NCI-H1092 treated with DMSO at 0.1 percent for 48 hours (cell line): ENCODE measurements at regions not wholly inside any gene's neighbourhood (a gene's known extent, or its start where the extent isn't known, plus 50 kb on each side); places are given as distances from the start of the nearest gene placed in this dataset.

Experiments used
- DNase-seq: peaks from one replicate; lab custom pipeline; 2025; lab: John Stamatoyannopoulos, UW

- DNase-seq, result no peak
These were observed 168.2 kb downstream of the MFSD1 start for GRCh38 chr3:158970006-158970405.

- DNase-seq, result no peak
These were observed 173.1 kb downstream of the MFSD1 start for GRCh38 chr3:158974904-158975303.

GRCh38 chr3:158976966-158977365, 175.1 kb downstream of the MFSD1 start:
- DNase-seq, result no peak

GRCh38 chr3:158977497-158977896, 175.6 kb downstream of the MFSD1 start:
- no peak for DNase-seq

GRCh38 chr3:158983216-158984099, 181.6 kb downstream of the MFSD1 start:
- DNase-seq, result no peak

- no peak for DNase-seq
These were observed 189.4 kb downstream of the MFSD1 start for GRCh38 chr3:158991146-158991705.

- DNase-seq, result no peak
These were observed 190.6 kb downstream of the MFSD1 start for GRCh38 chr3:158992463-158992862.

GRCh38 chr3:158994386-158994785, 192.5 kb downstream of the MFSD1 start:
- DNase-seq, result no peak

- no peak for DNase-seq
These were observed 199.9 kb downstream of the MFSD1 start for GRCh38 chr3:159001711-159002110.

- no peak for DNase-seq
These were observed 203.3 kb downstream of the MFSD1 start for GRCh38 chr3:159005137-159005536.

GRCh38 chr3:159007331-159007730, 205.5 kb downstream of the MFSD1 start:
- no peak for DNase-seq

GRCh38 chr3:159008401-159008800, 206.5 kb downstream of the MFSD1 start:
- no peak for DNase-seq

- no peak for DNase-seq
These were observed 216.5 kb downstream of the MFSD1 start for GRCh38 chr3:159018341-159018740.

GRCh38 chr3:159025733-159026132, 223.9 kb downstream of the MFSD1 start:
- DNase-seq, result no peak

GRCh38 chr3:159026510-159026909, 224.7 kb downstream of the MFSD1 start:
- DNase-seq, result no peak

- DNase-seq, result no peak
These were observed 226.9 kb downstream of the MFSD1 start for GRCh38 chr3:159028706-159029105.

GRCh38 chr3:159029306-159030026, 227.6 kb downstream of the MFSD1 start:
- DNase-seq, result no peak

- no peak for DNase-seq
These were observed 228.3 kb downstream of the MFSD1 start for GRCh38 chr3:159030138-159030670.

- DNase-seq, result no peak
These were observed 229.2 kb downstream of the MFSD1 start for GRCh38 chr3:159030886-159031679.

- DNase-seq, result no peak
These were observed 230.5 kb downstream of the MFSD1 start for GRCh38 chr3:159032311-159032710.

- no peak for DNase-seq
These were observed 236.6 kb downstream of the MFSD1 start for GRCh38 chr3:159038405-159038804.

GRCh38 chr3:159039286-159039685, 237.4 kb downstream of the MFSD1 start:
- no peak for DNase-seq
